ENCODE measurements at regions not wholly inside any gene's neighbourhood (a gene's known extent, or its start where the extent isn't known, plus 50 kb on each side); places are given as distances from the start of the nearest gene placed in this dataset.
A peak's percentile ranks its signal among the peaks of the same experiment; 100 is the strongest.

GRCh38 chr5:158573829-158574228 is 525.9 kb downstream of the EBF1 start:
- intact Hi-C loops (cut with micrococcal nuclease), result no loop called here
- H3K79me2 ChIP-seq (ENCODE audit: low read length), result no peaks in the 10 kb centered on the region
- H3K9me3 ChIP-seq (ENCODE audit: low read length), result no peaks in the 10 kb centered on the region
- no peak for ATAC-seq
- ChIA-PET CTCF (no interaction called here), POLR2A (ENCODE audit: unreplicated experiment) (no interaction called here)
- no peak overlapping the region for H3K27ac ChIP-seq (ENCODE audit: low read length)
- no peaks in the 10 kb centered on the region for H4K20me1 ChIP-seq (ENCODE audit: low read length)
- BruUV-seq (replicated peaks), result no TSS peak
- no peaks in the 10 kb centered on the region for H3K27me3 ChIP-seq (ENCODE audit: low read length)
- no peak overlapping the region for H3K4me2 ChIP-seq (ENCODE audit: low read length)
- no peaks in the 10 kb centered on the region for H3K4me1 ChIP-seq (ENCODE audit: insufficient read depth, low read length)
- no peak overlapping the region for H3K9ac ChIP-seq (ENCODE audit: low read length)
- H3K4me3 ChIP-seq (ENCODE audit: low read length), result no peak overlapping the region
- no peaks in the 10 kb centered on the region for H3K9me2 ChIP-seq (replicated peaks; ENCODE audit: low read length)
- no peaks in the 10 kb centered on the region for H3K36me3 ChIP-seq (ENCODE audit: low read depth, low read length)
- TF ChIP-seq EZH2 (IDR thresholded peaks at IDR 0.05; ENCODE audit: low read length, unreplicated experiment) (no peak), CTCF (conservative IDR thresholded peaks at IDR 0.05; ENCODE audit: low read depth, low read length) (no peak), EZH2phosphoT487 (IDR thresholded peaks at IDR 0.05; ENCODE audit: borderline replicate concordance, low read length) (no peak)
- no peak overlapping the region for H2AFZ ChIP-seq (ENCODE audit: low read length)
- no peak for DNase-seq
- H3F3A ChIP-seq (ENCODE audit: low read length, unreplicated experiment), result no peaks in the 10 kb centered on the region

- Histone ChIP-seq H3K9ac (ENCODE audit: low read length) (no peak overlapping the region), H3K4me1 (ENCODE audit: insufficient read depth, low read length) (no peaks in the 10 kb centered on the region), H3K27ac (ENCODE audit: low read length) (no peak overlapping the region), H4K20me1 (ENCODE audit: low read length) (no peaks in the 10 kb centered on the region), H3K36me3 (ENCODE audit: low read depth, low read length) (no peaks in the 10 kb centered on the region), H2AFZ (ENCODE audit: low read length) (no peak overlapping the region), H3K79me2 (ENCODE audit: low read length) (no peaks in the 10 kb centered on the region), H3K9me3 (ENCODE audit: low read length) (no peaks in the 10 kb centered on the region), H3K9me2 (replicated peaks; ENCODE audit: low read length) (no peaks in the 10 kb centered on the region), H3F3A (ENCODE audit: low read length, unreplicated experiment) (no peaks in the 10 kb centered on the region), H3K4me3 (ENCODE audit: low read length) (no peak overlapping the region), H3K4me2 (ENCODE audit: low read length) (no peak overlapping the region), H3K27me3 (ENCODE audit: low read length) (no peaks in the 10 kb centered on the region)
- peak; percentile 33 for DNase-seq
- TF ChIP-seq CTCF (conservative IDR thresholded peaks at IDR 0.05; ENCODE audit: low read depth, low read length) (no peak), EZH2 (IDR thresholded peaks at IDR 0.05; ENCODE audit: low read length, unreplicated experiment) (no peak), EZH2phosphoT487 (IDR thresholded peaks at IDR 0.05; ENCODE audit: borderline replicate concordance, low read length) (no peak)
- no peak for ATAC-seq
- intact Hi-C loops (cut with micrococcal nuclease), result no loop called here
- ChIA-PET POLR2A (ENCODE audit: unreplicated experiment) (no interaction called here), CTCF (no interaction called here)
- BruUV-seq (replicated peaks), result no TSS peak
Measured at GRCh38 chr5:158570502-158570901, 529.2 kb downstream of the EBF1 start.

GRCh38 chr5:158569534-158569933 is 530.2 kb downstream of the EBF1 start:
- no peaks in the 10 kb centered on the region for H3F3A ChIP-seq (ENCODE audit: low read length, unreplicated experiment)
- no peaks in the 10 kb centered on the region for H3K9me2 ChIP-seq (replicated peaks; ENCODE audit: low read length)
- no peak overlapping the region for H3K27ac ChIP-seq (ENCODE audit: low read length)
- no peak overlapping the region for H3K4me3 ChIP-seq (ENCODE audit: low read length)
- H3K36me3 ChIP-seq (ENCODE audit: low read depth, low read length), result no peaks in the 10 kb centered on the region
- H3K79me2 ChIP-seq (ENCODE audit: low read length), result no peaks in the 10 kb centered on the region
- ATAC-seq, result no peak
- POLR2A ChIA-PET (ENCODE audit: unreplicated experiment), result no interaction called here
- TF ChIP-seq EZH2phosphoT487 (IDR thresholded peaks at IDR 0.05; ENCODE audit: borderline replicate concordance, low read length) (no peak), EZH2 (IDR thresholded peaks at IDR 0.05; ENCODE audit: low read length, unreplicated experiment) (no peak), CTCF (conservative IDR thresholded peaks at IDR 0.05; ENCODE audit: low read depth, low read length) (no peak)
- intact Hi-C loops (cut with micrococcal nuclease), result no loop called here
- H2AFZ ChIP-seq (ENCODE audit: low read length), result no peak overlapping the region
- no peak for DNase-seq
- CTCF ChIA-PET, result no interaction called here
- H3K4me1 ChIP-seq (ENCODE audit: insufficient read depth, low read length), result no peaks in the 10 kb centered on the region
- no peak overlapping the region for H3K9ac ChIP-seq (ENCODE audit: low read length)
- no TSS peak for BruUV-seq (replicated peaks)
- no peak overlapping the region for H3K4me2 ChIP-seq (ENCODE audit: low read length)
- no peaks in the 10 kb centered on the region for H3K27me3 ChIP-seq (ENCODE audit: low read length)
- H3K9me3 ChIP-seq (ENCODE audit: low read length), result no peaks in the 10 kb centered on the region
- H4K20me1 ChIP-seq (ENCODE audit: low read length), result no peaks in the 10 kb centered on the region

All from PC-3 (cell line).